NCI-H187 treated with DMSO at 0.1 percent for 48 hours (cell line): ENCODE measurements at regions not wholly inside any gene's neighbourhood (a gene's known extent, or its start where the extent isn't known, plus 50 kb on each side); places are given as distances from the start of the nearest gene placed in this dataset.

Experiments used
- DNase-seq: peaks from one replicate; lab custom pipeline; 2025; lab: John Stamatoyannopoulos, UW

DNA sequence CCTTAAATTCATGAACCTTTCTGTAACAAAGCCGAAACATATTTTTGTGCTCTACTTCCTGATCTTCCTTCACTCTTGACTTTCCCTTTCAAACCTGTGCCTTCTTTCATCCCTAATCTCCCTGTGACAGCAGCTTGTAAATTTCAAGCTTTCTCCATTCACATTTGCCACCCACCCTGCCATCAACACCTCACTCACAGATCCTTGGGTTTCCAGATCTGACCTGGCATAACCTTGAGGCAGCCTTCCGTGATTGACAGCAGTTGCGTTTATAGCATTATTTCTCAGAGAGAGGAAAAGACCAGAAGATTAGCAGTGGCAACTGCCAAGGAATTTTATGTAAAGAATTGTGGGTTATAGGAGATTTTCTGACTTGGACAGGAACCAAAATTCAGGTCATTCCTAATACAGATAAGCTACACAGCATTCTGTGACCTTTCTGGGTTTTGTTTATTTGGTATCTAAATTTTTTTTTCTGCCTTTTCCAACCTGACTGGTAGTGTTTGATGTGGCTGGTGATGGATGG is 260.0 kb downstream of the NR2F1-AS1 start:
- DNase-seq, result no peak

DNA sequence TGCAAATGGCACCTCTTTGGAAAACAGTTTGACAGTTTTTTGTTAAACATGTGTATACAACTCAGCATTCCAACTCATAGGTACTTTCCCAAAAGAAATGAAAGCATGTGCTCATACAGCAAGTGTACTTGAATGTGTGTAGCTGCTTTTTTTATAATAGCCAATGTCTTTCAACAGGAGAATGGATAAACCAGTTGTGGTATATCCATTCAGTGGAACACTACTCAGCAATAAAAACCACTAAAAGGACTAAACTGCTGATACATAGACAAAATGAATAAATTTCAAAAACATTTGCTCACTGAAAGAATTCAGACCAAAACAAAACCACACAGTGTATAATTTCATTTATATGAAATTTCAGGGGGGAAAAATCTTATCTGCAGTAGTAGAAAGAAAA is 267.3 kb downstream of the NR2F1-AS1 start:
- no peak for DNase-seq

DNA sequence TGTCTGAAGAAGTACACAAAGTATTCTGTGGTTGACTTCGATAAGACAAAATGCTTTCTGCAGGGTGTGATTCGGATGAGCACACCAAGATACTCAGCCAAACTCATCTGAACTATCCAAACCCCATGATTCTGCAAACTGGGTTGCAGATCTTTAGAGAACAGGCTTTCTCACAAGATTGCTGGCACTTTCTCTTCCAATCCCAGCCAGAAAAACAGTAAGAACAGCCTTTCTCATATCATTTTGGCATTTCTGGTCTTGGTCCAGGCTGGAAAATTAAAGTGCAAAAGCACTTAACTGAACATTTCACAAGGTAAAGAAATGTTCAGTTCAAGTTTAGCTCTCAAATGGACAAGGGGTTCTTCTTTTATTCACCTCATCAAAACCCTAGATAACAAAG is 269.1 kb downstream of the NR2F1-AS1 start:
- DNase-seq, result no peak

DNA sequence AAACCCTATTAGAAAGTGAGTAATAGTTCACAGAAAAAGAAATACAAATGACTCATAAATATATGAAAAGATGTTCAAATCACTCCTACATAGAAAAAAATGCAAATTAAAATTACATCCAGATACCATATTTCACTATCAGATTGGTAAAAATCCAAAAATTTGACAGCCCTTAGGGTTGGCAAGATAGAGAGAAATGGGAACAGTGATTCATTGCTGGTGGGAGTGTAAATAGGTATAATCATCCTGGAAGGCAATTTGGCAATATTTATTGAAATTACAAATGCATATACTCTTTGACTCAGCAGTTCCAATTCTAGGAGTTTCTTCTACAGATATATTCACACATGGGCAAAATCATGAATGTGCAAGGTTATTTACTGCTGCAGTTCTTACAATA is 273.5 kb downstream of the NR2F1-AS1 start:
- DNase-seq, result no peak

DNA sequence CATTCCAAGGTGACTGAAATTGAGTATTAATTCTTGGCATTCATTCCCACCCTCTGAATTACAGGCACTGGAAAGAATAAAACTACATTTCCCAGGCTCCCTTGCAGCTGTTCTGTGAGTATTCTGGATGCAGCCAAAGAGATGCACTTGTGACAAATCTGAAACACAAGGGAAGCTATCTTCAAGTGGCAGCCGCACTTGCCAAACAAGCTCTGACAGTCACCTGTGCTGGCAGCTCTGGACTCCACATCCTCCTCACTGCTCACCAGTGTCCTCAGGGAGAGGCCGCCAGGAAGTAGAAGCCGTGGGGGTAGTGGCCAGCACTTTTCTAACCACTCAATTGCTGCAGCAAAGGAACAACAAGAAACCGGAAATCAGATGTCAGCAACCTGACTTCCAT is 275.0 kb downstream of the NR2F1-AS1 start:
- DNase-seq, result no peak

DNA sequence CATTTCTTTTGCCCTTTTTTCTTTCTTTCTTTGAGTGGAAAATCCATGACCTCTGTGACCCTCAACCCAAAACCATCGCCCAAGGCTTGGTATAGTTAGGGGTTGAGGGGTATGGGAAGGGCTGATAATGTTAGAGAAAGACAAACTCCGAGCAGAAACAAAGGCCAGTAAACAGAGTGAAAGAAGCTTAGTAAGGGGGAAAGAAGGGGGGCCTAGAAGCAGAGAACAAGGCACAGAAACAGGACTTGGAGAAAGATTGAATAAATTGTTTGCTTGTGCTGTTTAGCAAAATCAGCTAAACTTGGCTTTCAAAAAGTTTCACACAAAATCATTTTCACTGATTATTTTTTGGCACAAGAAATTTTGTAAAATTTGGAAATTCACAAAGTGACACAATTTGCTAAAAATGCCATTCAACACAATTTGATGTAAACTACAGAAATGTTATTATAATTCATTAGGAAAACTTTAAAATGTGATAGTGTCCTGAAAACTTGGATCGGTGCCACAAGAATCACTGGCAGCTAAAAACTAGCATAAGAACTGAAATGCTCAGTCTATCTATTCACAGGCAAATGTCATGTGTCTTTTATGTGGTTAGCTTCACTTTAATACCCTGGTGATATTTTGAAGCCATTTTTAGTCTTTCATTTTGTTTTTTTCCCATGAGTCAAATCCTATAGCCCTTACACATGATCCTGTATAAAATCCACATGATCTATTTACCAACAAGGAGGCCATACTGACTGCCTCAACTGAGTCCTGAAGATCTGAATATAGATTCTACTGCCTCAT is 276.4 kb downstream of the NR2F1-AS1 start:
- no peak for DNase-seq

DNA sequence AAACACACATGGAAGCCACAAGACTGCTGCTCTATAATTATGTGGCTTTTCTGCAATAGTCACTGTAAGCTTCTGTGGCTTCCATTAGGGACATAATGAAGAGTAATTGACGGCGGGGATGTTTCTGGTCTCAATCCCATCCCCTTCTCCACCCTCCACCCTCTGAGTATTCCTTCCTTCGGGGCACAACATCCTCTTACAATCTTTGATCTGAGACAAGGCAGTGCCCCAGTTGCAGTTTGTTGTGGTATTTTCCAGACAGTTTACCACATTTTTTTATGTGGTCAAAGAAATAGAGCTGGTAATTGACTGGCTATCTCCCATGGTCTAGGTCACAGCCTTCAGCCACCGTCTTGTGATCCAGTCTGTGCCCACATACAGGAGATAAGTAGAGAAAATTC is 277.7 kb downstream of the NR2F1-AS1 start:
- DNase-seq, result no peak

DNA sequence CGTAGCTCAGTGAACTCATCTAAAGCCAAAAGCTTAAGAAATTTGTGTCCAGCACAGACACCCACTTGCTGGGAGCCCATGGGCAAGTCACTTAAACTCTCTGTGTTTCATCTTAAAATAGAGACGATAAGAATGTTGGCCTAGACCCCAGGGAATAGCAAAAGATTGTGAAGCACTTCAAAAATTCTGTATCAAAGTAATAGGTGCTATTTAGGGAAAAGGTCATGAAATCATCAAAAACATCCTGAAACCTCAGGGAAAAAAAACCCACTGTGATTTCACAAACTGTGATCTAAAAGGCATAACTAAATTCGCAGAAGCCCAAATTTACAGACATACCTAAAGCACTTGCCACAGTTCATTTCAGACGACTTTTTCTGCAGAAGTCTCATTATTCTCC is 278.3 kb downstream of the NR2F1-AS1 start:
- no peak for DNase-seq

DNA sequence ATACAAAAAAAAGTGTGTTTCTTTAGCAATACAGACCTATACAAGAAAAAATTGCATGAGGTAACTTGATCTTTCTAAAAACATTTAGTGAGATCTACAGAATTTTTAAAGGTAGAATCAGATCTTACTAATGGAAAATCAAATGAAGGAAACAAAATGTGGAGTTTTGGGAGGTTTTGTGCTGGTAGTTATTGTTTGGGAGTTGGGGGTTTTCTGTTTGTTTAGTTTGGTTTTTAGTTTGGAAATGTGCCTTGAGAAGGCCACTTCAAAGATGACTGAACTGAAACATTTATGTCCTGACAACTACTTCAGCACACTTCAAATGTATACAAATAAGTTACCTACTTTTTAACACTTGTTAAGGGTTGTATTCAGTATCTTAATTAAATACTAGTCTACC is 280.1 kb downstream of the NR2F1-AS1 start:
- no peak for DNase-seq

DNA sequence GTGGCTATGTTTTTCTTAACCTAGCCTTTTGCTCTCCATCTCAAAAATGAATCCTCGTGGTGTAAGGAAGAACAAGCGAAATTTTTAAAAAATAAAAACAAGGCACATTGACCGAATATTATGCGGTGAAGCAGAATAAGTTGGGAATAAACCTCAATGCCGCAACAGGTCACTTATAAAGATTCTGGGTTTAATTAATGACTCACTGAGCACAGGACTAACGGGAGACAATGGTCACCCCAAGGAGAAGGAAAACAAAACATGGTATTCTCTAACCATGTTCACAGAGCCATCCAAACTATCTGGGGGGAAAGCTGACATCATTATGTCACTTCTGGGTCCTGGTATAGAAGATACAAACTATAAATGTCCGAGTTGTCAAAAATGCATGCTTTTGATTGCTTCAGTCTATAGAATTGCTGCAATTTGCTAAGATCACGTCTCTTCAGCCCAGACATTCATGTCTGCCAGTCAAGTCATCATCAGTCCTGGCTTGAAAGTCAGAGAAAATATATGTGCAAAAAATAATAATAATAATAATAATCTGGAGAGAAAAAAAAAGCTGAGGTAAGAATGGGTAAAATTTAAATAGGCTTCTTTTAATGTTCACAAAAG is 280.6 kb downstream of the NR2F1-AS1 start:
- no peak for DNase-seq

DNA sequence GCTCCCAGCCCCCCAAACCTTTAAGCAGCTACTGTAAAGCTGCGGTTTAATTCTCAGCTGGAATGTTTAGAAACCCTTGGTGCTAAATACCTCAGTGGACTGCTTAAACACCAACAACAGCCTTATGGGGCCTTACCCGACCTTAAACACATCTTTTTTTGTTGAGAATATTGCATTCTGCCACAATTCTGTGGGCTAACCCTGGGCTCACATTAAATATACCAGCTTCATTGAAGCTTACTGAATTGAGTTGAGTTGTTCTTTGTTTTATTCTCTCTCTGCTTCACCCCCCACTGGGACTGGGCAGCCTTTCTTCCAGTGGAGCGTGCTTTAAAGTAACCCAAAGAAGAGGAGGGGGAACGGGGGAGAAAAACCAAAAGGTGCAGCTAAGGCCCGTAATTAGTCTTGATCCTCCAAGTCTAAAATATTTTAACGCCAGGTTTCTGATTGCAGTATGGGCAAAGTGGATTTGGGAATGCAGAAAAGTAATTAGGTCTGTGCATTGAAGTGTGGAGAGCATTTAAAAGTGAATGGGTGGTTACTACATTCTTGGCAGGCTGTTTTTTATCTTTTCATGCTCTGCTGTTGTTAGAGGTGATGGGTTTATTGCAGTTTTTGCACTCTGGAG is 281.2 kb downstream of the NR2F1-AS1 start:
- peak; percentile 31 for DNase-seq

DNA sequence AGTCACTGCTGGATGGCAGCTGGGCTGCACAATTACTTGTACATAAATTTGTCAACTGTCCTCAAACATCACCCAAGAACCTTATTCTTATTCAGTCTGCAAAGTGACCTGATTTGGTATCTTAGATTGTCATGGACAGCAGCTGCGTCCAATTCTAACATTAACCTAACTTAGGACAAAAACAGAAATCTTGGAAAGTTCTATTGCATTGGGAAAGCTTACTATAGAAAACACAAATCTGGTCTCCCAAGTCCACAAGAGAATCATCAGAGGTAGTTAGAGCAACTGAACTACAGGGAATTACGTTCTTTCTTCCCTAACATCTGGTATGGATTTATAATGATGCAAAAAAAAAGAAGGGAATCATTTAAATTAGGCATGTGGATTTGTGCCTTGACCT is 283.9 kb downstream of the NR2F1-AS1 start:
- DNase-seq, result no peak

DNA sequence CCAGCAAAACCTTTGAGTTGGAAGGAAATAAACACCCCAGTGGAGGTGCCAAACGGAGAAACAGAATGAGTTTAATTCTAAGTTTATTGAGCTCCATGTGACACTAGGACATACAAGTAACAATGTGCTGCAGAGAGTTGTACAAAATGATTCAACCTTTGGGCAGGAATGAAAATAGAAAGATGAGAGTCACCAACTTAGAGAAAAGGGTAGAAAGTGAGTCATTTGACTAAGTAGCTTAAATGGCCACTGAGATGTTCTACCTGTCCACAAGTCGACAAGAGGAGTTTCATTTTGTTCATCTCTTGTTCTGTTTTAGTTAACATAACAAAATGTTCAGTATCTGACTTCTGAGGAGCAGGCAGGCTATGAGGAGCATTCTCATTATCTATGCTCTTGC is 284.7 kb downstream of the NR2F1-AS1 start:
- DNase-seq, result no peak

DNA sequence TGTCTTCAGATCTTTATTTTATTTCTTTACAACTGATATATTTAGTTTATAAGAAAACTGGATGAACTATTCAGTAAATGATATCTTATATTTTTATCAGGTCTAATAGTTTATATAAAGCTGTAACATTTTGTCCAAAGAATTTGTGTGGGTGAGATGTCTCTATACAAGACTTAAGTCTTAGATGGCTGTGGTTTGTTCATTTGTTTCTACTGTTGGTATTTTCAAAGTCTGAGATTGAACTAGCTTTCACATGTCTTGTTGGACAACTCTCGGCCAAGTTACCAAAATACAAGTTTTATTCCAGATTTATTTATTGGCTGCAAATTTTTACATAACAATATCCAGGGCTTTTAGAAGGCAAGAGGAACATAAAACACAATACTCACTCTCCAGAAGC is 286.0 kb downstream of the NR2F1-AS1 start:
- no peak for DNase-seq

DNA sequence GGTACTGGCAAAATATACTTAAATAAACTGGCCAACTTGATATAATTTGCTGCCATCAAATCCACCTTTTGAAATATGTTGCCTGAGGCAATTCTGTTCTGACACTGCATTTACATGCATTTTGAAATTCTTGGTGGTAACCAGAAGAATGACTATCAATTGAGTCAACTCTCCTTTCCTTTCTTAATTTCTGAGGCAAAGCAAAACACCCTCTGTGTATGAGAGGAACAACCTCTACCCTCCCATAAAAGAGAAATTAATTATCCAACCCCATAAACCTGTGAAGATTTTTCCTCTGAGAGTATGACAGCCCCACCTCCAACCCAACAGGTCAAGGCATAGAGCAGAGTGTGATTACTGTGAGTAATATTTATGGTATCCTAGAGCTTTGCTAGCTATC is 286.8 kb downstream of the NR2F1-AS1 start:
- DNase-seq, result no peak

DNA sequence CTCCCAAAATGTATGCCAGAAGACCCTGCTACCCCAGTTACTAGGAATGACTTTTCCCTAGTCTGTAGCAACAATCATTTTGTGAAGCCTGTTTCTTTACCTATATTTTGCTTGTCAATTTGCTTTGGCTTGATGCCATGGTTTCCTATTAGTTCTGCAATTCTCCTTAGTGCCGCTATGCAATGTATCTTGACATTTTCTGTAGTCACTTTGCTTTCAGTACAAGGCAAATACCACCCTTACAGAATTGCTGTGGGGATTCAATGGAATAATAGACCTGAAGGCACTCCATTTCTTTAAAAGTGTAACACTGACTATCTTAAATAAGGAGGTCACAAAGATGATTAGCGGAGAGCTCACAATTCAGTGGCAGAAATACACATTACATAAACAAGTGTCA is 291.1 kb downstream of the NR2F1-AS1 start:
- DNase-seq, result no peak

DNA sequence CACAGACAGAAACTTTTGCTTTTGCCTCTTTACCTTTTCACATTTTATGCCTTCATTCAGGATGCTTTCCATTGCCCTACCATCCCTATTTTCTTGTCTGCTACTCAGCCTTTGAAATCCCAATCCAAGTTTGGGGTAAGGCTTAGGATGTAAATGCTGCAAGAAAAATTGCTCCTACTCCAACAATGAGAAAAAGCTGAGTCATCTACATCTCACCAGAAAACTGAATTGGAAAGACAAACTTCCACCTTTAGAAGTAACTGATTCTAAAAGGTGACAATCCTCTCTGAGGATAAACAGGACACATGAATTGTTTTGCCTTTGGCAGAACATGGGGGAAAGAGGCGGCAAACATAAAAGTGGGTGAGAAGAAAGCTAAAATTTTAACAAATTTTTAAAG is 295.6 kb downstream of the NR2F1-AS1 start:
- no peak for DNase-seq

DNA sequence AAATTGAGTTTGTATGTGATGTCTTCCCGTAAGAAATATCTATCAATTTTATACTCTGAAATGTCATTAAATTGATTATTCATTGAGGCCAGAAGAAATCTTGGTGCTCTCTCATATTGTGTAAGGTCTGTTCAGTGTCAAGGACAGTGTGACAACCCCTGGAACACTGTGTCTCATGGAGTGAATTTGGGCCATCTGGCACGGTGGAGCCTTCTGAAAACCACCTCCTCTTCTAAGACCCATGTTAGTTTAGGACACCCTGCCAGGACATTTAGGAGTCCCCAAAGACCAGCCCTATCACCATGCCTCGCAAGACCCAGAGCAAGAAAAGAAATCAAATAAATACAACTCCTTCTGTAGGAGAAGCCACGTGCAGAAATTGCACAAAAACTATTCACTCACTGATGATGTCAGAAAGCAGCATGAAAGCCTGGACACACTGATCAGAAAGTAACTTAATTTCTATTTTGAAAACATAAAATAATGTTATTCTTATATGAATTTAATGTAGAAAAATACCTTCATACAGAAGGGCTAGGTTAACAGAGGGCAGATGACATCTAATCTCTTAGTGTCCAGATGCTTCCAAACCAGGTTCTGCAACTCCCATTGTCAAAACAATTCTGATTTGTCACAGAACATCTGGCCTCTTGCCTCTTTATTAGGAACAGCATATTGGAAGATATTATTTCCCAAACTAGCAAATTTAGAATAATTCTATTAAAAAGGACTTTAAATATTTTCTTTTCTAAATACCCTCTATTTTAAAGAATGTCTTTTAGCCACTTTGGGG is 298.8 kb downstream of the NR2F1-AS1 start:
- DNase-seq, result no peak

DNA sequence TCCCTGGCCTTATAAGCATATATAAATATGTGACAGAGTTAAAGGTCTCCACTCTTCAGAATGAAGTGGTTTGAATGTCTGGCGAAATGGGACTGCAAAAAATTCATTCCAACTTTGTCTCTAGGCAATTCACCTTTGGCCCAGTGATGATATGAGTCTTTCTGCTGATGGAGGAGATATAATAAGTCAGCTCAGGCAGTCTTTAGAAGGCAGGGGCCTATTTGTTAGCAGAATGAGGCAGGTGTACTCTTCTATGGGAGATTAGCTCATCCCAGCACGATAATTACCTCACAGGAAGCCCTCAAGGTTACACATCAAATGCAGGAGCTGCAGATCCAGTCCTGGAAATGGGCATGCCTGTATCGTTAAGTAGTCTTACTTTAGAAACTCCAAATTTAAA is 300.5 kb downstream of the NR2F1-AS1 start:
- DNase-seq, result no peak

DNA sequence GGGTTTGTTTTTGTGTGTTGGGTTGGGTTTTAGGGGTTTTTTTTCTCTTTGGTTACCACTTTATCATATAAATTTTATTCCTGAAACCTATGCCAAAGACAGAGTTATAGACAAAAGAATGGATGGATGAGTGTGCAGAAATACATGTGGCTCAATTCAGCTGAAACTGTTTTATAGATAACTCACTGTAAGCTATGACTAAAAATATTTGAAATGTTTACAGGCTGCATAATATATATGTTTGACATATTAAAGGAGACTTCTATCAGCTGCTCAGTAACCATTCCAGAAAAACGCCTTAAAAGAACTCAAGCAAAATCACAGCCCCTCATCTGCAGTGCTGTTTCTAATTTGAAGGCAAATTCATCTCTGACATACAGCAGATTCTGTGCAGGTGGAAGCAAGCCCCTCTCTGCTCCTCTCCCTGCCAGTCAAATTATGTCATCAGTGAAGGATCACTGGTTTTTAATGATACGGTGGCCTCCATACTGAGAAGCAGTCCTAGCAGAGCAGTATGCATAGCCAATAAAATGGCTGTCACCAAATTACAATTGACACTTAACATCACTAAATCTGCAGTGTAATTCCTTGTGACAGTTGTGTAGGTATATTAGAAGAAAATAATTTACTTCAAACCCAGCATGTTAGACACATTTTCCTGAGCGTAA is 301.6 kb downstream of the NR2F1-AS1 start:
- no peak for DNase-seq

DNA sequence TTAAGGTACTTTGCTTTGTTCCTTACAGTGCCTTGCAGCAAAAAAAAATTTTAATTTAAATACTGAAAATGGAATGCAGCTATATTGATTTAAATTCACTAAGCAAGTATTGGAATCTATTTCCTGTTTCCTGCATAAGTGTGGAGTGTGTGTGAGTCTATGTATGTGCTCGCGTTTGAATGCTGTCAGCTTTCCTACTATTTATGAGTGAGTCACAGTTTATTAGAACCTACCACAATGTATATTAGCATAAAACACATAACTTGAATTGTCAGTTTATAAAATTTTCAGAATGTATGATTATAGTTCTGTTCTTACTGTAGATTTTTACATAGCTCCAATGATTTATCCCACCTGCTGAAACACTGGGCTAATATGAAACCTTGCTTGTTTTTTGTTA is 302.1 kb downstream of the NR2F1-AS1 start:
- no peak for DNase-seq

DNA sequence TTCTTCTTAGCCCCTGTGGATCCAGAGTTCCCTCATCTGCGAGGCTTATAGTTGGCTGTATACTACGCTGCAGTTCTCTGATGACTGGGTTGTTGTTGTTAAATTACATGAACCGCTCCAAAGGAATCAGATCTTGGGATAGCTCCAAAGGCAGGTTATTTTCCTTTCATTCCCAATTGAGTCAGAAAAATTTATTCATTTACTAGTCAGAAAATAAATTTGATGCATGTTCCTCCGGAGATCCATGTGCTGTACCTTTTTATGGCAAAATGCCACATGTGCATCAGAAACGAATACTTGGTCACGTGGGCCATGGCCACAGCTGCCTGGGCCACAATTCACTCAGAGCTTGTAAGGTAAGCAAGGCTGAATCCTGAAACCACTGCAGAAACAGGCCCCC is 304.0 kb downstream of the NR2F1-AS1 start:
- no peak for DNase-seq
